Dedifferentiated amniotic fluid mesenchymal stem cell (primary cell): ENCODE measurements at regions not wholly inside any gene's neighbourhood (a gene's known extent, or its start where the extent isn't known, plus 50 kb on each side); places are given as distances from the start of the nearest gene placed in this dataset.

Source experiments
- DNase-seq: peaks from one replicate; pipeline ENCODE4 v3.0.0-alpha.2; 2016; ENCODE audit errors: extremely low spot score

GRCh38 chr14:58813745-58814144, 176.0 kb downstream of the DACT1 start:
- DNase-seq = no peak

- no peak for DNase-seq
Measured at GRCh38 chr14:58814466-58814865, 176.7 kb downstream of the DACT1 start.

- DNase-seq = peak; percentile 54
Measured at GRCh38 chr14:58815161-58815701, 177.5 kb downstream of the DACT1 start.

- no peak for DNase-seq
Measured at GRCh38 chr14:58815794-58816193, 178.0 kb downstream of the DACT1 start.

GRCh38 chr14:58816416-58817115, 178.8 kb downstream of the DACT1 start:
- no peak for DNase-seq

- peak; percentile 40 for DNase-seq
Measured at GRCh38 chr14:58817846-58818245, 180.1 kb downstream of the DACT1 start.

- no peak for DNase-seq
Measured at GRCh38 chr14:58820032-58820431, 182.3 kb downstream of the DACT1 start.

GRCh38 chr14:58821421-58821820, 183.7 kb downstream of the DACT1 start:
- DNase-seq = no peak

- no peak for DNase-seq
Measured at GRCh38 chr14:58822856-58823255, 185.1 kb downstream of the DACT1 start.

GRCh38 chr14:58823312-58823711, 185.6 kb downstream of the DACT1 start:
- DNase-seq = no peak

- no peak for DNase-seq
Measured at GRCh38 chr14:58824106-58824505, 186.3 kb downstream of the DACT1 start.

GRCh38 chr14:58824796-58825195, 187.0 kb downstream of the DACT1 start:
- DNase-seq = no peak

GRCh38 chr14:58825606-58826005, 187.8 kb downstream of the DACT1 start:
- no peak for DNase-seq

GRCh38 chr14:58826845-58827686, 189.3 kb downstream of the DACT1 start:
- DNase-seq = no peak

GRCh38 chr14:58828298-58828697, 190.5 kb downstream of the DACT1 start:
- DNase-seq = no peak

- DNase-seq = no peak
Measured at GRCh38 chr14:58829594-58829993, 191.8 kb downstream of the DACT1 start.

- DNase-seq = no peak
Measured at GRCh38 chr14:58830121-58830520, 192.4 kb downstream of the DACT1 start.

- DNase-seq = no peak
Measured at GRCh38 chr14:58832095-58832521, 194.3 kb downstream of the DACT1 start.

GRCh38 chr14:58833634-58834378, 196.0 kb downstream of the DACT1 start:
- DNase-seq = no peak

GRCh38 chr14:58836303-58836974, 198.7 kb downstream of the DACT1 start:
- no peak for DNase-seq

GRCh38 chr14:58839233-58839632, 201.5 kb downstream of the DACT1 start:
- no peak for DNase-seq

GRCh38 chr14:58844544-58844943, 206.8 kb downstream of the DACT1 start:
- DNase-seq = no peak
